Loucy (cell line): ENCODE measurements at regions not wholly inside any gene's neighbourhood (a gene's known extent, or its start where the extent isn't known, plus 50 kb on each side); places are given as distances from the start of the nearest gene placed in this dataset.
"Not testable (repeated sequence)": the region's sequence is repeated elsewhere in the genome, so short reads cannot be mapped to it uniquely, and the experiment has no call there.

ENCODE experiments used
- H2AFZ ChIP-seq: fragments of 200-600 bp; sonication (generic); 2 replicates; pipeline ENCODE4 v1.6.0; 2016; ENCODE audit warnings: antibody characterized with exemption, mild to moderate bottlenecking, low read length, moderate library complexity
- H3F3A ChIP-seq: fragments of 200-600 bp; 2 replicates; pipeline ENCODE4 v1.6.0; 2016; ENCODE audit warnings: antibody characterized with exemption, low read depth, mild to moderate bottlenecking
- H3K27me3 ChIP-seq: fragments of 200-600 bp; sonication (generic); 2 replicates; pipeline ENCODE4 v1.6.1; 2014; ENCODE audit warnings: low read length, mild to moderate bottlenecking; ENCODE audit not compliant: insufficient read depth, poor library complexity, severe bottlenecking
- H3K36me3 ChIP-seq: fragments of 200-600 bp; sonication (generic); 2 replicates; pipeline ENCODE4 v1.6.1; 2016; ENCODE audit warnings: low read length; ENCODE audit not compliant: insufficient read depth
- H3K4me1 ChIP-seq: fragments of 200-600 bp; sonication (generic); 2 replicates; pipeline ENCODE4 v1.5.1; 2014; ENCODE audit warnings: low read length, mild to moderate bottlenecking; ENCODE audit not compliant: insufficient read depth, poor library complexity, severe bottlenecking
- H3K4me2 ChIP-seq: fragments of 200-600 bp; sonication (generic); 2 replicates; pipeline ENCODE4 v1.6.0; 2014; ENCODE audit warnings: antibody characterized with exemption, low read length, low read depth, mild to moderate bottlenecking; ENCODE audit not compliant: poor library complexity, severe bottlenecking
- H3K4me3 ChIP-seq: fragments of 200-600 bp; sonication (generic); 2 replicates; pipeline ENCODE4 v1.5.1; 2014; ENCODE audit warnings: low read length, mild to moderate bottlenecking, mixed read lengths; ENCODE audit not compliant: poor library complexity, severe bottlenecking
- H3K79me2 ChIP-seq: fragments of 200-600 bp; sonication (generic); 2 replicates; pipeline ENCODE4 v1.6.1; 2014; ENCODE audit warnings: low read length; ENCODE audit not compliant: insufficient read depth
- H3K9ac ChIP-seq: fragments of 200-600 bp; sonication (generic); 2 replicates; pipeline ENCODE4 v1.6.0; 2014; ENCODE audit warnings: mild to moderate bottlenecking, low read depth, low read length, moderate library complexity; ENCODE audit not compliant: poor library complexity, severe bottlenecking
- H3K9me2 ChIP-seq: fragments of 200-600 bp; sonication (generic); replicated peaks from 2 replicates; pipeline ENCODE4 v1.6.1; 2016; ENCODE audit warnings: low read depth, low read length, mixed read lengths
- H3K9me3 ChIP-seq: fragments of 200-600 bp; sonication (generic); 2 replicates; pipeline ENCODE4 v1.6.1; 2014; ENCODE audit warnings: mild to moderate bottlenecking, antibody characterized with exemption, low read length, low read depth; ENCODE audit not compliant: insufficient read depth
- H4K20me1 ChIP-seq: fragments of 200-600 bp; sonication (generic); 2 replicates; pipeline ENCODE4 v1.6.0; 2014; ENCODE audit warnings: antibody characterized with exemption, low read length, mild to moderate bottlenecking; ENCODE audit not compliant: insufficient read depth, poor library complexity, severe bottlenecking
- CTCF ChIP-seq: fragments of 200-600 bp; sonication (generic); conservative IDR thresholded peaks from 2 replicates; pipeline ENCODE4 v1.5.1; 2014; ENCODE audit warnings: mild to moderate bottlenecking, antibody characterized with exemption, low read length
- EZH2phosphoT487 ChIP-seq: fragments of 200-600 bp; IDR thresholded peaks from 2 replicates; pipeline ENCODE4 v1.6.1; 2018; ENCODE audit warnings: antibody characterized with exemption, mild to moderate bottlenecking, moderate library complexity, borderline replicate concordance

GRCh38 chr15:29516929-29517328 is 247.3 kb upstream of the NSMCE3 start:
- H3K4me3 ChIP-seq, result peak overlapping the region; percentile 22
- H3K9ac ChIP-seq, result no peak overlapping the region
- H3K9me2 ChIP-seq, result no peaks in the 10 kb centered on the region
- H3K4me1 ChIP-seq, result peaks cover 14% of the 10 kb centered on the region
- no peaks in the 10 kb centered on the region; the same call in 1 of the 2 replicates for H3K9me3 ChIP-seq
- H3K36me3 ChIP-seq, result no peaks in the 10 kb centered on the region
- H3K79me2 ChIP-seq, result no peaks in the 10 kb centered on the region
- H3K27me3 ChIP-seq, result no peaks in the 10 kb centered on the region
- no peak overlapping the region for H2AFZ ChIP-seq
- TF ChIP-seq CTCF, result no peak
- TF ChIP-seq EZH2phosphoT487, result no peak
- no peaks in the 10 kb centered on the region for H3F3A ChIP-seq
- H3K4me2 ChIP-seq, result peak overlapping the region; percentile 39
- no peaks in the 10 kb centered on the region for H4K20me1 ChIP-seq

- Histone ChIP-seq H3K9ac (no peak overlapping the region), H3K9me2 (no peaks in the 10 kb centered on the region), H3K27me3 (no peaks in the 10 kb centered on the region), H3K9me3 (no peaks in the 10 kb centered on the region; the same call in 1 of the 2 replicates), H3K36me3 (no peaks in the 10 kb centered on the region), H3K4me1 (peaks cover 8% of the 10 kb centered on the region), H3F3A (no peaks in the 10 kb centered on the region), H3K4me3 (no peak overlapping the region), H2AFZ (no peak overlapping the region), H3K4me2 (no peak overlapping the region), H3K79me2 (no peaks in the 10 kb centered on the region), H4K20me1 (no peaks in the 10 kb centered on the region)
- TF ChIP-seq CTCF (no peak), EZH2phosphoT487 (no peak)
These were observed 245.3 kb upstream of the NSMCE3 start for GRCh38 chr15:29514926-29515325.

- H3K4me2 ChIP-seq, result no peak overlapping the region
- TF ChIP-seq EZH2phosphoT487 (no peak), CTCF (no peak)
- H3K4me3 ChIP-seq, result no peak overlapping the region
- no peaks in the 10 kb centered on the region; the same call in 1 of the 2 replicates for H3K9me3 ChIP-seq
- H3K4me1 ChIP-seq, result peaks cover 4% of the 10 kb centered on the region
- no peaks in the 10 kb centered on the region for H3K9me2 ChIP-seq
- H3K9ac ChIP-seq, result no peak overlapping the region
- no peaks in the 10 kb centered on the region for H3K36me3 ChIP-seq
- no peak overlapping the region for H2AFZ ChIP-seq
- H3K27me3 ChIP-seq, result no peaks in the 10 kb centered on the region
- no peaks in the 10 kb centered on the region for H3F3A ChIP-seq
- no peaks in the 10 kb centered on the region for H3K79me2 ChIP-seq
- H4K20me1 ChIP-seq, result no peaks in the 10 kb centered on the region
These were observed 242.0 kb upstream of the NSMCE3 start for GRCh38 chr15:29511663-29512062.

- H3K27me3 ChIP-seq, H3K4me2 ChIP-seq, H3F3A ChIP-seq, H3K9me3 ChIP-seq, H3K9me2 ChIP-seq, H3K79me2 ChIP-seq, H4K20me1 ChIP-seq, H3K9ac ChIP-seq, H2AFZ ChIP-seq, H3K4me1 ChIP-seq, H3K4me3 ChIP-seq, H3K36me3 ChIP-seq: not testable (repeated sequence)
These were observed 235.9 kb upstream of the NSMCE3 start for GRCh38 chr15:29505535-29505934.
